GM12878 (cell line): ENCODE measurements at regions not wholly inside any gene's neighbourhood (a gene's known extent, or its start where the extent isn't known, plus 50 kb on each side); places are given as distances from the start of the nearest gene placed in this dataset.

Experiments
- ATAC-seq: fragments of 200-7000 bp; cut with Tn5 transposase; 3 replicates; pipeline ENCODE4 v1.9.1; 2020; ENCODE audit warnings: mild to moderate bottlenecking, moderate library complexity
- BruUV-seq: library from RNA; stranded (reverse); fragments of 400-500 nt; replicated peaks from 2 replicates; lab custom pipeline; 2021; lab: Mats Ljungman, UMichigan
- CTCF ChIA-PET: fragments of 300-600 bp; sonication (Branson Sonifier 250); formaldehyde crosslinking; extraction: SDS; loops from one replicate; lab custom pipeline; 2021; ENCODE audit warnings: inconsistent platforms; lab: Yijun Ruan, JAX
- POLR2A ChIA-PET: fragments of 350-600 bp; formaldehyde crosslinking; extraction: SDS; loops from one replicate; lab custom pipeline; 2021; ENCODE audit warnings: inconsistent platforms; lab: Charles Lee
- RAD21 ChIA-PET: fragments of 300-600 bp; sonication (Branson Sonifier 250); formaldehyde crosslinking; loops from one replicate; lab custom pipeline; 2023; ENCODE audit warnings: antibody characterized with exemption; ENCODE audit not compliant: unreplicated experiment; lab: Charles Lee
- SMC1A ChIA-PET: fragments of 300-600 bp; sonication (Branson Sonifier 250); formaldehyde crosslinking; loops from one replicate; lab custom pipeline; 2023; ENCODE audit not compliant: unreplicated experiment, uncharacterized antibody; lab: Charles Lee
- DNase-seq: peaks from one replicate; pipeline ENCODE4 v3.0.0-alpha.2; 2011; ENCODE audit warnings: low read depth, low spot score
- FAIRE-seq: peaks from 3 replicates; lab custom pipeline; 2011; peaks lifted over from hg19 to GRCh38; lab: Jason Lieb, UNC
- H2AFZ ChIP-seq: 2 replicates; pipeline ENCODE4 v1.6.0; 2011; ENCODE audit warnings: low read depth, low read length, control low read depth; ENCODE audit not compliant: control insufficient read depth
- H3K27ac ChIP-seq: 2 replicates; pipeline ENCODE4 v1.5.1; 2011; ENCODE audit warnings: control low read depth; ENCODE audit not compliant: control insufficient read depth, insufficient read depth
- H3K27me3 ChIP-seq, 2 experiments: replicated peaks in 1 of 2; 2 replicates each; pipeline versions ENCODE4 v1.6.0 to v1.6.1; 2011; ENCODE audit warnings: low read length in 1 of 2; ENCODE audit not compliant: control insufficient read depth in 2 of 2, insufficient read depth in 2 of 2
- H3K36me3 ChIP-seq, 2 experiments: 2 replicates each; pipeline ENCODE4 v1.5.1; 2011; ENCODE audit warnings: low read length in 1 of 2; ENCODE audit not compliant: control insufficient read depth in 2 of 2, insufficient read depth in 2 of 2
- H3K4me1 ChIP-seq: 2 replicates; pipeline ENCODE4 v1.6.1; 2011; ENCODE audit warnings: mild to moderate bottlenecking, low read length, moderate library complexity, mixed read lengths; ENCODE audit not compliant: control insufficient read depth, insufficient read depth
- H3K4me2 ChIP-seq: 2 replicates; pipeline ENCODE4 v1.6.0; 2011; ENCODE audit warnings: control low read depth; ENCODE audit not compliant: control insufficient read depth, insufficient read depth
- H3K4me3 ChIP-seq: fragments of 200-600 bp; sonication (generic); 2 replicates; pipeline ENCODE4 v1.5.1; 2016
- H3K79me2 ChIP-seq: 2 replicates; pipeline ENCODE4 v1.6.0; 2011; ENCODE audit warnings: low read length; ENCODE audit not compliant: control insufficient read depth, insufficient read depth
- H3K9ac ChIP-seq: 2 replicates; pipeline ENCODE4 v1.8.0; 2011; ENCODE audit warnings: low read length, control low read depth, mixed read lengths; ENCODE audit not compliant: control insufficient read depth, insufficient read depth
- H3K9me3 ChIP-seq: replicated peaks from 3 replicates; pipeline ENCODE4 v1.5.1; 2011; ENCODE audit warnings: mild to moderate bottlenecking, low read length; ENCODE audit not compliant: control insufficient read depth, insufficient read depth
- H4K20me1 ChIP-seq: 2 replicates; pipeline ENCODE4 v1.6.0; 2011; ENCODE audit not compliant: control insufficient read depth, insufficient read depth
- BCLAF1 ChIP-seq: fragments of 450-650 bp; IDR thresholded peaks from 2 replicates; pipeline ENCODE4 v1.6.1; 2017; ENCODE audit warnings: antibody characterized with exemption, mild to moderate bottlenecking, moderate library complexity
- BHLHE40 ChIP-seq, 2 experiments: fragments of 450-650 bp in 1 of 2; IDR thresholded peaks; 2 replicates each; pipeline ENCODE4 v1.6.1; 2011 to 2017; ENCODE audit warnings: low read depth in 2 of 2, borderline replicate concordance in 1 of 2, improper control_type of control experiment in 1 of 2, low read length in 1 of 2, mild to moderate bottlenecking in 1 of 2
- DPF2 ChIP-seq: fragments of 450-650 bp; IDR thresholded peaks from 2 replicates; pipeline ENCODE4 v1.6.1; 2017; ENCODE audit warnings: mild to moderate bottlenecking
- E2F4 ChIP-seq: IDR thresholded peaks from 2 replicates; pipeline ENCODE4 v1.6.1; 2012; ENCODE audit warnings: low read depth, low read length, improper control_type of control experiment
- EED ChIP-seq: sonication (generic); IDR thresholded peaks from 2 replicates; pipeline ENCODE4 v1.6.1; 2016; ENCODE audit warnings: antibody characterized with exemption, low read depth
- ESRRA ChIP-seq: IDR thresholded peaks from 2 replicates; pipeline ENCODE4 v1.6.1; 2012; ENCODE audit warnings: mild to moderate bottlenecking, low read length, improper control_type of control experiment
- EZH2 ChIP-seq: IDR thresholded peaks from 2 replicates; pipeline ENCODE4 v1.6.1; 2012; ENCODE audit warnings: low read depth, mild to moderate bottlenecking, control low read depth, inconsistent platforms, low read length, borderline replicate concordance; ENCODE audit not compliant: control insufficient read depth
- LARP7 ChIP-seq: fragments of 450-650 bp; IDR thresholded peaks from 2 replicates; pipeline ENCODE4 v1.6.1; 2017; ENCODE audit warnings: mild to moderate bottlenecking
- MEF2A ChIP-seq: IDR thresholded peaks from 2 replicates; pipeline ENCODE4 v1.6.1; 2011; ENCODE audit warnings: low read depth, mild to moderate bottlenecking, low read length, moderate library complexity; ENCODE audit not compliant: insufficient read depth
- MYB ChIP-seq: fragments of 150-350 bp; IDR thresholded peaks from 2 replicates; pipeline ENCODE4 v1.6.1; 2014; ENCODE audit warnings: mild to moderate bottlenecking, low read depth, low read length, borderline replicate concordance
- NBN ChIP-seq: fragments of 450-650 bp; IDR thresholded peaks from 2 replicates; pipeline ENCODE4 v1.6.1; 2016
- NR2C1 ChIP-seq: fragments of 450-650 bp; IDR thresholded peaks from 2 replicates; pipeline ENCODE4 v1.6.1; 2017; ENCODE audit warnings: antibody characterized with exemption, mild to moderate bottlenecking, moderate library complexity
- RFX5 ChIP-seq: IDR thresholded peaks from 2 replicates; pipeline ENCODE4 v1.6.1; 2011; ENCODE audit warnings: low read depth, low read length, improper control_type of control experiment
- STAT3 ChIP-seq: IDR thresholded peaks from 2 replicates; pipeline ENCODE4 v1.6.1; 2011; ENCODE audit warnings: low read depth, low read length, improper control_type of control experiment
- YBX1 ChIP-seq: fragments of 450-650 bp; IDR thresholded peaks from 2 replicates; pipeline ENCODE4 v1.6.1; 2016; ENCODE audit warnings: antibody characterized with exemption
- ZNF207 ChIP-seq: fragments of 450-650 bp; IDR thresholded peaks from 2 replicates; pipeline ENCODE4 v1.6.1; 2014; ENCODE audit warnings: antibody characterized with exemption, mild to moderate bottlenecking, borderline replicate concordance
- ZNF622 ChIP-seq: fragments of 450-650 bp; IDR thresholded peaks from 2 replicates; pipeline ENCODE4 v1.6.1; 2017; ENCODE audit warnings: mild to moderate bottlenecking, inconsistent platforms
- ZNF687 ChIP-seq: fragments of 450-650 bp; IDR thresholded peaks from 2 replicates; pipeline ENCODE4 v1.6.1; 2017; ENCODE audit warnings: mild to moderate bottlenecking, moderate library complexity
- WGBS: methylation state at CpG from one replicate; pipeline ENCODE4 v1.1.6; 2016; ENCODE audit warnings: low lambda C conversion rate; ENCODE audit not compliant: insufficient replicate concordance, insufficient coverage; ENCODE audit errors: missing lambda C conversion rate; 5-methylcytosine and 5-hydroxymethylcytosine counted together
- in situ Hi-C: fragments of 300-500 bp; cut with MboI; formaldehyde crosslinking; loops from 9 replicates; pipeline ENCODE4 v1.14.3; 2018; ENCODE audit warnings: mixed read lengths
- intact Hi-C: fragments of 100-400 bp; cut with micrococcal nuclease; formaldehyde crosslinking; loops from one replicate; pipeline ENCODE4 v1.14.2; 2022; ENCODE audit not compliant: unreplicated experiment

GRCh38 chr15:96553451-96553850 is 223.0 kb downstream of the NR2F2 start:
- WGBS = 35% methylated on average over 5 of the region's 5 CpGs
- no TSS peak for BruUV-seq
- H3K36me3 ChIP-seq = no peaks in the 10 kb centered on the region
- no peaks in the 10 kb centered on the region; the same call in 2 of the 3 replicates for H3K9me3 ChIP-seq
- ChIA-PET RAD21 (no interaction called here), CTCF (no interaction called here), POLR2A (interaction anchor here (0.5 kb wide), 1 partner anchor 508 kb away, joined by 3 read pairs; no protein-coding TSS in a partner anchor), SMC1A (interaction anchor here (0.7 to 1.5 kb wide), 3 partner anchors 9 to 14 kb away, joined by 4 to 6 read pairs (median 4); no protein-coding TSS in a partner anchor)
- H2AFZ ChIP-seq = no peak overlapping the region
- H3K27me3 ChIP-seq = no peaks in the 10 kb centered on the region
- no peak for FAIRE-seq
- no peaks in the 10 kb centered on the region for H3K4me1 ChIP-seq
- H3K4me2 ChIP-seq = no peak overlapping the region
- H4K20me1 ChIP-seq = no peaks in the 10 kb centered on the region
- H3K79me2 ChIP-seq = no peaks in the 10 kb centered on the region
- H3K9ac ChIP-seq = no peak overlapping the region
- in situ Hi-C loops (loop anchor here (5.0 kb wide), 1 partner anchor 51 kb away; no protein-coding TSS in a partner anchor), intact Hi-C loops (no loop called here)
- no peak for ATAC-seq
- H3K4me3 ChIP-seq = no peak overlapping the region
- H3K27ac ChIP-seq = no peak overlapping the region
- DNase-seq = no peak
- TF ChIP-seq ZNF207 (no peak), BCLAF1 (no peak), EZH2 (no peak), RFX5 (no peak), ESRRA (no peak), MYB (no peak), ZNF687 (no peak), YBX1 (no peak), STAT3 (no peak), DPF2 (no peak), MEF2A (no peak), ZNF622 (no peak), BHLHE40 (IDR thresholded peaks at IDR 0.05; ENCODE audit: borderline replicate concordance in 1 of 2, low read depth in 2 of 2, low read length in 1 of 2) (no peak), LARP7 (no peak), NBN (no peak), E2F4 (no peak), NR2C1 (no peak), EED (no peak)
